HL-60 (cell line): ENCODE measurements at regions not wholly inside any gene's neighbourhood (a gene's known extent, or its start where the extent isn't known, plus 50 kb on each side); places are given as distances from the start of the nearest gene placed in this dataset.

Experiments used
- TF ChIP-seq, protein P1 (sequence below): IDR thresholded peaks from one replicate; pipeline ENCODE4 v1.5.1; 2011; ENCODE audit warnings: low read length, control low read depth, inconsistent platforms; ENCODE audit not compliant: insufficient read depth
- TF ChIP-seq, protein P2 (sequence below): IDR thresholded peaks from 2 replicates; pipeline ENCODE4 v1.6.1; 2012; ENCODE audit warnings: low read depth; ENCODE audit not compliant: insufficient replicate concordance

DNA sequence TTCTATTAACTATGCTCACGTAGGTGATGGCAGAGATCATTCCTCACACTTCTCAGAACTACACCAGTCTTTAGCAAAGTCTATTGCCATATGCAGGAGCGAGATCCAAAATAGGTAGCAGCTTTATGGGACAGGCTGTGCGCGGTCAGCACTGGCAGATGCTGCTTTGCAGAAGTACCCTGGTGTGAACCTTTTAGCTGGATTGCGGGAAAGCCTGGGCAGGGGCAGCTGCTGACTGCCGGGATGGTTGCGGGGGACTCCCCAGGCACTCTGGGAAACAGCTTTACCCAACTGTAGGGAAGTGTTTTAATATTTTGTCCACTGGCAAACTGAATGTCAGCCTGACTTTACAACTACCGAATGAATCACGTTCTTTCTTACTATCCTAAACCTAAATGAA, 251.3 kb downstream of the HS3ST3A1 start:
- TF ChIP-seq, protein P1, sequence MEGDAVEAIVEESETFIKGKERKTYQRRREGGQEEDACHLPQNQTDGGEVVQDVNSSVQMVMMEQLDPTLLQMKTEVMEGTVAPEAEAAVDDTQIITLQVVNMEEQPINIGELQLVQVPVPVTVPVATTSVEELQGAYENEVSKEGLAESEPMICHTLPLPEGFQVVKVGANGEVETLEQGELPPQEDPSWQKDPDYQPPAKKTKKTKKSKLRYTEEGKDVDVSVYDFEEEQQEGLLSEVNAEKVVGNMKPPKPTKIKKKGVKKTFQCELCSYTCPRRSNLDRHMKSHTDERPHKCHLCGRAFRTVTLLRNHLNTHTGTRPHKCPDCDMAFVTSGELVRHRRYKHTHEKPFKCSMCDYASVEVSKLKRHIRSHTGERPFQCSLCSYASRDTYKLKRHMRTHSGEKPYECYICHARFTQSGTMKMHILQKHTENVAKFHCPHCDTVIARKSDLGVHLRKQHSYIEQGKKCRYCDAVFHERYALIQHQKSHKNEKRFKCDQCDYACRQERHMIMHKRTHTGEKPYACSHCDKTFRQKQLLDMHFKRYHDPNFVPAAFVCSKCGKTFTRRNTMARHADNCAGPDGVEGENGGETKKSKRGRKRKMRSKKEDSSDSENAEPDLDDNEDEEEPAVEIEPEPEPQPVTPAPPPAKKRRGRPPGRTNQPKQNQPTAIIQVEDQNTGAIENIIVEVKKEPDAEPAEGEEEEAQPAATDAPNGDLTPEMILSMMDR: no peak
- TF ChIP-seq, protein P2, sequence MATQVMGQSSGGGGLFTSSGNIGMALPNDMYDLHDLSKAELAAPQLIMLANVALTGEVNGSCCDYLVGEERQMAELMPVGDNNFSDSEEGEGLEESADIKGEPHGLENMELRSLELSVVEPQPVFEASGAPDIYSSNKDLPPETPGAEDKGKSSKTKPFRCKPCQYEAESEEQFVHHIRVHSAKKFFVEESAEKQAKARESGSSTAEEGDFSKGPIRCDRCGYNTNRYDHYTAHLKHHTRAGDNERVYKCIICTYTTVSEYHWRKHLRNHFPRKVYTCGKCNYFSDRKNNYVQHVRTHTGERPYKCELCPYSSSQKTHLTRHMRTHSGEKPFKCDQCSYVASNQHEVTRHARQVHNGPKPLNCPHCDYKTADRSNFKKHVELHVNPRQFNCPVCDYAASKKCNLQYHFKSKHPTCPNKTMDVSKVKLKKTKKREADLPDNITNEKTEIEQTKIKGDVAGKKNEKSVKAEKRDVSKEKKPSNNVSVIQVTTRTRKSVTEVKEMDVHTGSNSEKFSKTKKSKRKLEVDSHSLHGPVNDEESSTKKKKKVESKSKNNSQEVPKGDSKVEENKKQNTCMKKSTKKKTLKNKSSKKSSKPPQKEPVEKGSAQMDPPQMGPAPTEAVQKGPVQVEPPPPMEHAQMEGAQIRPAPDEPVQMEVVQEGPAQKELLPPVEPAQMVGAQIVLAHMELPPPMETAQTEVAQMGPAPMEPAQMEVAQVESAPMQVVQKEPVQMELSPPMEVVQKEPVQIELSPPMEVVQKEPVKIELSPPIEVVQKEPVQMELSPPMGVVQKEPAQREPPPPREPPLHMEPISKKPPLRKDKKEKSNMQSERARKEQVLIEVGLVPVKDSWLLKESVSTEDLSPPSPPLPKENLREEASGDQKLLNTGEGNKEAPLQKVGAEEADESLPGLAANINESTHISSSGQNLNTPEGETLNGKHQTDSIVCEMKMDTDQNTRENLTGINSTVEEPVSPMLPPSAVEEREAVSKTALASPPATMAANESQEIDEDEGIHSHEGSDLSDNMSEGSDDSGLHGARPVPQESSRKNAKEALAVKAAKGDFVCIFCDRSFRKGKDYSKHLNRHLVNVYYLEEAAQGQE: no peak
